ENCODE measurements at regions not wholly inside any gene's neighbourhood (a gene's known extent, or its start where the extent isn't known, plus 50 kb on each side); places are given as distances from the start of the nearest gene placed in this dataset.

DNA sequence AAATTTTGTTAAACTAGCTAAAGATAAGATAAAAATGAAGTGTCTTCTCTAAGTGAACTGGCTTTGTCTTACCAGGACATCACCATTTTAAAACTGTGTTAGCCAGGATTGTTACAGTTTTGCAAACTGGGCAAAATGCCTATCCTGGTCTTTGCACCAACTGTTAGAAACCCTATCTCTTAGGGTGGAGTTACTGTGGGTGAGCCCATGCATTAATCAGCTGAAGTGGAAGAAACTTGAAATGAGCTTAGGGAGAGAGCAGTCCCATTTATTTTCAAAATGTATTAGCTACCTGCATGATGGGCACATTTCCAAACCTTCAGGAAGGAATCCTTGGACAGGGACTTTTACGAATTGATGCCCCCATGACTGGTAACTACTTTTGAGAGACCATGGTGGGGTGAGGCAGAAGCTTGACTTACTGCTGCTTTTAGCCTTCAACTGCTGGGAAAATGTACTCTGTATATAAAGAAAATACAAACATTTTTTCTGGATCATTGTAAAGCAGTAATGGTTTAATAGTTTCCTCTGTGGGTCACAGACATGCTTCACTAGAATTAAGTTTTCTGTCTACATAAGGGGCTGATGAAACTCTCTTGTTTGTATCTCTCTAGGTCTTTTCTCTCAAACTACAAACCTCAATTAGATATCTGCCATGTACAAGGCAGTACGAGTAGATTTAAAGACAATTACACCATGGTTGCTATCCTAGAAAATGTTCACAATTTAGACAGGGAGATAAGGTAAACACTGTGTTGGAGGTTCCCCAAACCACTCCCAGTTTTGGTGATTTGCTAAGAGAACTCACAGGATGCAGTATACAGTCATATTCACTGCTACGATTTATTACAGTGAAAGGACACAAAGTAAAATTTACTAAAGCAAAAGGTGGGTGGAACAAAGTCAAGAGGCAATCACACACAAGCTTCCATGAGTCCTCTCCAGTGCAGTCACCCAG is 321.4 kb upstream of the MMADHC start:
- peak; percentile 9 for DNase-seq (ENCODE audit: low spot score)

DNA sequence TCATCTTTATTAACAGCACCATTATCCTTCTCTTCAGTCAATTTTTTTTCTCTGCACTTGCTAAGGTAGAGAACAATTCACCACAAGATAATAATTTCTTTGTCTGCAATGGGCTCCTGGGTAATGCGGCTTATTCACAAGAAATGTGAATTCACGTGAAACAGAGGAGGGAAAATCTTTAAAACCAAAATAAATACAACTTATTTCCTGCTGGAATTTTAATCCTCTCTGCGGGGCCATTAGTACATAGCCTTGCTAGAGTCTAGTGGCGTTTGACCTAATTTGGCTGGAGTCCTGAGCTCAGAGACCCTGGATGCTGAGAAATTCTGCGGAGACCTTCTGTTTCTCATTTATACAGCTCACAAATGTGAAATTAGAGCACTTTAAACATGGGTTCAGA is 319.3 kb upstream of the MMADHC start:
- DNase-seq (ENCODE audit: low spot score) = no peak

DNA sequence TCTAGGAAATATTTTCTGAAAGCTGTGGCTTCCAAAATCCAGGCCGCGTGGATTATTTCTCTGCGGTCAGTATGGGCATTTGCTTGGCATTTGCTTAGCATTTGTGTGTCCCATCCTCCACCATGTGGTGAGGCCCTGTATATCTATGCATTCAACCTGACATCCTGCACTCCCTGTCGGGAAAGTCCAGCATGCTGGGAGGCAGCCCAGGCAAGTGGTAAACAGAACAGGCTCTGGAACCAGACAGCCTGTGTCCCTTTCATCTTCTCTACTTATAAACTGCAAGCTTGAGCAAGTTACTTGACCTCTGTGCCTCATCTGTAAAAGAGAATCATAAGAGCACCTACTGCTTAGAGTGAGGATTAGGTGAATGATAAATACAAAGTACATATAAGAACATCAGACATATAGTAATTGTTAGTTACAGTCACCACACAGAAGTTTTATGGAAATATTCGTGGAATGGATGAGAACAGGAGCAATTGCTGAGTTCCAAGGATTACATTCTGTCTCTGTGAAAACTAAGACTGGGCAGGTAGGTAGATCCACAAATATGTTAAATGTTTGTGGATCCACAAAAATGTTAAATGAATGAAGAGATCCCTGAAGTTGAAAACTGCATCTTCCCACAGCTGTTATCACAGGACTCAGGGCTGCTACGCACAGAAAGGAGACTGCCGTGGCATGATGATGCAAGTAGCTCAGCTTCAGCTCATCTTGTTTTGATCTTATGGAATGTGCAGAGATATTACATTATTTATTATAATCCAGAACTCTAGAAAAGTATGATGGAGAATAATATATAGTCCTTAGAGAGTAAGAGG is 317.0 kb upstream of the MMADHC start:
- DNase-seq (ENCODE audit: low spot score) = no peak

DNA sequence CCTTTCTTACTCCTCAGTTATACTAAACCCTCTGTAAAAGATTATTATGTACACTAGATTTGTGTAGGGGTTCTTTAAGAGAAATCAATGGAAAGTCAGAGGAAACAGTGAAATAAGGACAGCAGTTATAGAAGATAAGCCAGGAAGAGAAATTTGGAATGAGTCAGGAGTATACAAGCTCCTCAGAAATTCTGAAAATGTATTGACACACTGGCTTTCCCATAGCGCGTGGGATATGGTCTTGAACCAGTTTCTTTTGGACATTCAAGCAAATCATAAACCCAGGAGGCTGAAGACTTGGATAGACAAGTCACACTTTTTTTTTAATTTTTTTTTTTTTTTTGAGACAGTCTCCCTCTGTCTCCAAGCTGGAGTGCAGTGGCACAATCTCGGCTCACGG is 316.1 kb upstream of the MMADHC start:
- no peak for DNase-seq (ENCODE audit: low spot score)

DNA sequence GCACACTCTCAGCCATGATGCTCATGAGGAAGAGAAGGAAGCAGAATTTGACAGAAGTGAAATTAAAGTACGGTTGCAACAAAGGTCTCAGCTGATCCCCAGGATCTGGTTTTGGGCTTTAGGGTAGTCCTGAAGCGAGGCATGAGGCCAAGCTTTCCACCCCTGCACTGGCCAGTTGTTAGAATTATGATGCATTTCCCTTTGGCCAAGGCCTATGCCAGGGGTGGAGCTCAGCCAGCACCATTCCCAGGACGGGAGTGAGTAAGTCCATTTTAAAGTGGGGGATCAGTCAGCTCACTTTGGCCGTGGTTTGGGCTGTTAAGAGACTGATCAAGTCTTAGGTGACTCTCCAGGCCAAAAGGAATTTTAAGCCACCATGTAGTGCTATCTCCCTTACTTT is 314.5 kb upstream of the MMADHC start:
- DNase-seq (ENCODE audit: low spot score) = no peak

DNA sequence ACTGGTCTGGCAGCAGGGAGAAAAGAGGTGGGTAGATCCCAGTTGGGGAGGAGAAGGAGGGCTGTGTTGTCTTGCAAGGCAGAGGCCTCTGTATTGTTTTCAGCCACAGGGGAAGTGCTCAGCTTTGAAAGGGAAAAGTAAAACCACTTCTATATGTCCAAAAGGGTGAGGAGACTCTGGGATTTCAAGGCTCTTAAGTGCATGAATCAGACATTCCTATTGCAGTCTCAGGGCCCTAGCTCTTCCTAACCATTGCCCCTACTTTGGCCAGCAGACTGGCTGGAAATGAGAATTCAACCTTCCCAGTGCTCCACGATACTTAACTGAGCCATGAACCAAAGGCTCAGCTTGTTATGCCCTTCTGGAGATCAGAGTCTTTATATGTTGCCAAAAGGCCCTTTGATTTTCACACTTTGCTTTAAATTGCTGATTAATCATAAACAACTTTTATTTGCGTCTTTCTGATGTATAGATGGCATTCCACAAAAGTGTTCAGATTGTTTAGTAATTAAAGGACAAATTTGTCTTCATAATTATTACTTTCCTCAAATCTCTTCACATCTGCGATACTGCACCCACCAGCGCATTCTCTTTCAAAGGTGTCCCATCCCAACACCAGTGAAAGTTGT is 313.8 kb upstream of the MMADHC start:
- no peak for DNase-seq (ENCODE audit: low spot score)

DNA sequence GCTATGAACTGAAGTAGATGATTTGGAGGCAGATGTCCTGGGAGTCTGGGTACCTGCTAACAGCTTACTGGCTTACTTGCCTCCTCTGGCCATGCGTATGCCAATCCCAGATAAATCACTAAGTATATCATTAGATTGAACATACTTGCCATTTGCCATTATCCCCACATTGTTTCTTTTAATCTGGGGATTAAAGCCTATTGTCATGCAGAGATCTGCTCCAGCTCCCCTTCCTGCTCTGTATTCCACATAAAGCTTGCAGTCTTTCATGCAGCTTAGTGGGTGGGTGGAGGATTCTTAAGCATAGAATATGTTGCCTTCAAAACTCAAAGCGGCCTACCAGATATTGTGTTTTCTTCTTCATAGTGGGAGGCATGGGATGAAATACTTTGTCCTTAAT is 311.8 kb upstream of the MMADHC start:
- DNase-seq (ENCODE audit: low spot score) = no peak

DNA sequence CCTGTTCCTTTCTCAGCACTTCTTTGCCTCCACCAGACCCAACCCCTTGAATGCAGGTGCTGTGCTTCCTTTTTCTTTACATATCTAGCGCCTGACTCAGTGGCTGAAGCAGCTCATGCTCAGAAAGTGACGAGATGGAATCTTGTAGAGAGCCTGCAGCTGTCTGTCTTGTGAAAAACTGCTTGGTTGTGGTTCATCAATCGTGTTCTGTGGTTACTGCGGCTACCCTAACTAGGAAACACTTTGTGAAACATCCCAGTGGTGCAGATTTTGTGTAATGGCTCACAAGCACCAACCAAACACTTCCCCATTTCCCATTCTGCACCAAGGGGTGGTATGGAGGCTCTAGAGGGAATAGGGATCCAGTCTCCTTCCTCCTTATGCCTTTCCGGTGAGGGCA is 307.2 kb upstream of the MMADHC start:
- DNase-seq (ENCODE audit: low spot score) = no peak

DNA sequence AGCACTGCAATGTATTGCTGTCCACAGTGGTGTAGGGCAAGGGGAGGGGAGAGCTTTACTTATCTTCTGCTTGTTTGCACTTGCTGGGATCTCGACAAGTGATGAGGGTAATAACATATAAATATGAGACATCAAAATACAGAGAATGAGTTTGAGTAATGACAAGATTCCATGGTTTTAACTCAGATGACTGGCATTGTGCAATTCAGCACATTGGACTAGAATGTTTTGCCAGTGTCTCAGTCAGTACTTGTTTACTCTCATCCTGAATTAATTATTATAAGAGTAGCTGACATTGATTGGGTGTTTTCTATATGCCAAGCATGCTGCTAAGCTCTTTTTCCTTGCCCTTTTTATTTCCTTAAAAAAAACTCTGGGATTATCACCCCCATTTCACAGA is 306.7 kb upstream of the MMADHC start:
- no peak for DNase-seq (ENCODE audit: low spot score)

DNA sequence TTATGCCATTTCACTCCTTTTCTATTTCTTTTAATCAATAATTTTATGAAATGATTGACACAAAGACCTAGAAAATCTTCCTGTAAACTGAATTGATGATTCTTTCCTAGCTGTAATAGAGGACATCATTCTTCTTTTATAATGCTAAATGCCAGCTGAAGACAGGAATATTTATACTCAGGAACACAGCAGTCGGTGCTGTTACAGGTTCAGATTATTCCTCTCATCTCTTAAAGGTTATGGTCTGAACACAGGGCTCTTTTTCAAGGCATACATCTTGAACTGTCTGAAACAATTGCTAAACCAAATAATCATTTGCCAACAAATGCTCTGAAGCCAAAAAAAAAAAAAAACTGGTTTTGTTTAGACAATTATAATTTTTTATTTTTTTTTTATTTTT is 305.0 kb upstream of the MMADHC start:
- DNase-seq (ENCODE audit: low spot score) = no peak

DNA sequence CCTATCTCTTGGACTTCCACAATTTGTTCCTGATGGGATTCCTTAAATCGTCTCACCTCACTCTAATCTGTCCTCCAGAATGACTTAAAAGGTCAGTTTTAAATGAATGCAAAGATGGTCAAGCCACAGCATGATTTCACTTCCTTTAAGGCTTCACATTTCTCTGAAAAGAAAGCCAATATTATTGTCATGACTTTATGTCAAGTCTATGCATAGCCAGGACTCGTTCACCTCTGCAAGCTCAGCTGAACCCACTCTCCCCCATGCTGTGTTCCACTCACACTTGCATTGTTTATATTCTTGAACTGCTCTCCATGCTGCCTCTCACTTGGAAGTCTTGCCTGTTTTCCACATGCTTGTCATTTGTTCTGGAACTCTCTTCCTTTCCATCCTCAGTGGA is 298.4 kb upstream of the MMADHC start:
- DNase-seq (ENCODE audit: low spot score) = no peak

DNA sequence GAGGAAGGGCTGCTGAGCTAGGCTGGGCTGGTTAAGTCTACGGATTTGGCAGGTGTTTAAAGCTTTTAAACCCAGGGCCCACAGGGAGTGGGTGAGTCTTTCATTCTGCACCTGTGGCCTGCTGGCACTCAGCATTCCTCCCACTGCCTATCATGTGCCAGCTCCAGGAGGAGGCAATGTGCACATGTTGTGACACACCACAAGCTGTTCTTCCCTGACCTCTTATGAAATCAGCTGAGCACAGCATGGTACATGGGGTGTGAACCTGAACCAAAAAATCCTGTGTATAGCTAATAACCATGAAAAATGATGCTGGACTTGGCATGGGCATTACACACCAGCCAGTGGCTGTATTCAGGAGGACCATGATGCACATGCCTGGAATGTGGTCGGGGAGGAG is 297.9 kb upstream of the MMADHC start:
- no peak for DNase-seq (ENCODE audit: low spot score)

DNA sequence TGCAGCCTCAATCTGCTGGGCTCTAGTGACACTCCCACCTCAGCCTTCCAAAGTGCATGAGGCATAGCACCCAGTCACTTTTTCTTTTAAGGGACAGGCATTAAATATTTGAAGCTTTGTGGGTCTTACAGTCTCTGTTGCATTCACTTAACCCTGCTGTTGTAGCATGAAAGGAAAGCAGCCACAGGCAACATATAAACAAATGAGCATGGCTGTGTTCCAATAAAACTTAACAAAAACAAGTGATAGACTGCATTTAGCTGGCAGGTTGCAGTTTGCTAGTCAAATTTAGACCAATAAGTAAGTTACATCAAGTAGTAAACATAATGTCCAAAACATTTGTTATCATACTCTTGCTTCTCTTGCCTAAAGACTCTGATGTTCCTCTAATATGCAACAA is 297.3 kb upstream of the MMADHC start:
- no peak for DNase-seq (ENCODE audit: low spot score)

DNA sequence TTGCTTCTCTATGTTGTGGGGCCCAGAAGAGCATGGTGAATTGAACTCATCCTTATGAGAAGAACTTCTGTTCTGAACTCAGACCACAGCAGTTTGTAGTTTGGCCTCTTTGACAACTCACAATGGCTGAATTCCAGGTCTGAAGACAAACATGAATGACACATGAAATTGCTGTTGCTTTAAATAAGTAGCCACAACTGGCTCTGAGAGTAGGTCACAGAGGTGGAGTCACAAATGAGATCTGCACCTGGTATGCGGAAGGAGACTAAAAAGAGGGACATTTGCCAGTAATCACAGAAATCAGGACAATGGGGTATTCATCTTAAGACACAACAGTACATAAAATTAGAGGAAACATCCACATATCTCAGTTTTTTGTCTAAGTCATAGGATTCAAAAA is 290.3 kb upstream of the MMADHC start:
- no peak for DNase-seq (ENCODE audit: low spot score)

DNA sequence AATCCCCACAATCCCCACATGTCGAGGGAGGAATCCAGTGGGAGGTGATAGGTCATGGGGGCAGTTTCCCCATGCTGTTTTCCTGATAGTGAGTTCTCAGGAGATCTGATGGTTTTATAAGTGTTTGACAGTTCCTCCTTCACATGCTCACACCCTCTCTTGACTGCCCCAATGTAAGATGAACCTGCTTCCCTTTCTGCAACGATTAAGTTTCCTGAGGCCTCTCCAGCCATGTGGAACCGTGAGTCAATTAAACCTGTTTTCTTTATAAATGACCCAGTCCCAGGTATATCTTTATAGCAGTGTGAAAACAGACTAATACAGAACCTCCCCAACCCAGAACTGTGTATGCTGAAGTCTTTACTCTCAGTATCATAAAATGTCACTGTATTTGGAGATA is 289.5 kb upstream of the MMADHC start:
- DNase-seq (ENCODE audit: low spot score) = no peak

DNA sequence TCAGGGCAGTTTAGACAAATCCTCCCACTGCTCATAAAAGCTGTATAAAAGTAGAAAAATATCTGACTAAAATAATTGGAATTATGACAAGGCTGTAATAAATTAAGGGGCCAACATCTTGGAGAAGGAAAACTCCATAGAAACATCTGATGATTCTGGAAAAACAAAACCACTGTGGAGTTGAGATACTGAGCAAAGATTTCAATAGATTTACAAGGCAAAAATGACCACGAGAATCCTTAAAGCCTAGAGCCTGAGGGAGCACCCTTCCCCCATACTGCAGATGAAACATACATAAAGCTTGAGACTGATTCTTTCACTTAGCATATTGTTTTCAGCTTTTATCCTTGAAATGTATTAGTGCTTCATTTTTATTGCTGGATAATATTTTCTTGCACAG is 286.4 kb upstream of the MMADHC start:
- DNase-seq (ENCODE audit: low spot score) = no peak

DNA sequence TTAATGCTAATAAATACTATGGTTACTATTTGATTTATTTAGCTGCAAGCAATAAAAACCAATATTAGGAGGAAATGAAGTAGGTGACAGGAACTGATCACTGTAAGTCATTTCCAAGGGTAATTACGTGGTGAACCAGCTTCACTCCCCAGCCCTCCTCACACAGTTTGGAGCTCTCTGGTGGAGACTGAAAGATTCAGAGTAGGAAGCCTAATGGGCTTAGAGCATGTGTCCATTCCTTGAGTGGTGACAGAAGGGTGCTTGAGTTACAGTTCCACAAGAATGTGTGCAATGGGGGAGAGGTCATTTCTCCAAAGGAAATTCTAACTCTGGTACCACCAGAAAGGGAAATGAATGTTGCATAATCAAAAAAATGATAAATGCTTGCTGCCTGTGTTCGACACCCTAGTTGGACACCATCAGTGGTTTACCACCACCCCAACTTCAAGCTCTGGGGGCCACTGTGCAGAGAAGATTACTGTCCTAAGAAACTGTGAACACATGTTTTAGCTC is 285.1 kb upstream of the MMADHC start:
- no peak for DNase-seq (ENCODE audit: low spot score)

DNA sequence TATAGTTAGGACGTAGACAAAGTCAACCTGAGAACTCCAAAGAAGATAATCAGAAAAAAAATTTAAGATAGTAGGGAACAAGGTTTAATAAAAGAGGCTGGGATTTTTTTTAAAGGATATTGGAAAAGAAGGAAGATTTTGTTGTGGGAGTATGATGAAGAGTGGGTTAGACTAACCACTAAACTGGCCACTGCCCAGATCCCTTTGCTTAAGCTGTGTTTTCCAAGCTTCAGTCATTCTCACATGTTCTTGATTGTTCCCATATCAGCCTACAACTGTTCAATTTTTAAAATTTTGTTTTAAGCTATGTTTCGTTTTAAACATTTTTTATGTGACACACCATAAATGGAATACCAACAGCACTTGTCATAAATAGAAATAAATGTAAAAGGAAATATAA is 284.5 kb upstream of the MMADHC start:
- DNase-seq (ENCODE audit: low spot score) = no peak

DNA sequence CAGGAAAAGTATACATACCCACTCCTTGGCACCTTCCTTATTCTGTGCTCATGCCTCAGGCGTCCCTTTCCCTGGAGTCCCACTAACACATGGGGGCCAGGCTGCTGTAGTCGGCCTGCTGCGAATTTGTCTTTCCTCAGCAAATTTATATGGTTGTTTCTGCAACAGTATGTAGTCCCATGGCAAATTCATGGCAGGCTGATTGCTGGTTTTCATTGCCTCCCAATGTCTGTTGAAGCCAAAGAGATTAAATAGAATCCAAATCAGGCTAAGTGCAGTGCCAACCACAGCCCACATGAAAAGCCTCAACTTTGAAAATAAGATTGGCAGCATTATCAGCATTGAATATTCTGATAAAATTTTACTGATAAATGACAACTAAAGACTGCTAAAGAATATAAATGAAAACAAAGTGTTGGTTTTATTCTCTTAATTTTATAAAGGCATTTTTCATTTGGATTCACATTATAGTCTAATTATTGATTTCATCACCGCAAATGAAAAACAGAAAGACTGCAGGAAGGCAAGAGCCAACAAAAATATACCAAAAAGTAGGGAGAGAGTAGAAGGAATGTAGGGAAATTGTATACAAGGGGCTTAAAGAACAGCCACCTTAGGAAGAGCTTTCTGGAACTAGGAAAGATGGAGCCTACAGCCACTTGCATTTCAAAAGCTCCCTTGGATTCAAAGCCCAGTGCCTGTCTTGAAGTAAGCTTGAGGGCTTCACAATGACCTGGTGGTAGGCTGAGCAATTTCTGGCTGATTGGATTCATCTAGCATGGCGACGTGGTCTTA is 283.7 kb upstream of the MMADHC start:
- no peak for DNase-seq (ENCODE audit: low spot score)

DNA sequence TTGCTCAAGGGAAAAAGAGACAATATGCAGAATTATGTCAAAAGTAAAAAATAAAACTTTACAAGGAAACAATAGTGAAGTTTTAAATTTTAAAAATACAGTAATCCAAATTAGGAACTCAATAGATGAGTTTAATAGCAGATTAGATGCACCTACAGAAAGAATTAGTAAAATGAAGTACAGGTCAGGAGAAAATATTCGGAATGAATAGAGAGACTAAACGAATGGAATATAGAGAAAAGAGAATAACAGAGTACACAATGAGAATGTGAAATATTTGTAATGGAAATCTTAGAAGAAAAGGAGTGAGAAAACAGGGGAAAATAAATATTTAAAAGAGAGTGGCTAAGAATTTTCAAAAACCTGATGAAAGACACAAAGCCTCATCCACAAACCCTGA is 275.7 kb upstream of the MMADHC start:
- no peak for DNase-seq (ENCODE audit: low spot score)

DNA sequence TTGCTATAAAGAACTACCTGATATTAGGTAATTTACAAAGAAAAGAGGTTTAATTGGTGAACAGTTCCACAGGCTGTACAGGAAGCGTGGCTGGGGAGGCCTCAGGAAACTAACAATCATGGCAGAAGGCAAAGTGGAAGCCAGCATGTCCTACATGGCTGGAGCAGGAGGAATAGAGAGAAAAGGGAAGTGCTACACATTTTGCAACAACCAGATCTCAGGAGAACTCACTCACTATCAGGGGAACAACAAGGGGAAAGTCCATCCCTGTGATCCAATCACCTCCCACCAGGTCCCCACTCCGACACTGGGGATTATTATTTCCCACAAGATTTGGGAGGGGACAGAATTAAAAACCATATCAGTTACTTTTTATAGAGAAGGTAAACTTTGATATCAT is 273.5 kb upstream of the MMADHC start:
- DNase-seq (ENCODE audit: low spot score) = no peak
